ENCODE measurements at regions not wholly inside any gene's neighbourhood (a gene's known extent, or its start where the extent isn't known, plus 50 kb on each side); places are given as distances from the start of the nearest gene placed in this dataset.

GRCh38 chr18:3383381-3383915 lies 66.5 kb upstream of the TGIF1 start:
- 60% methylated on average over 5 of the region's 5 CpGs for WGBS, 2 donors
- DNase-seq (ENCODE audit: low spot score in 2 of 2), result no peak
- H3K4me3 ChIP-seq (ENCODE audit: low read depth, poor library complexity, severe bottlenecking), result no peak overlapping the region
- TF ChIP-seq, protein P1, sequence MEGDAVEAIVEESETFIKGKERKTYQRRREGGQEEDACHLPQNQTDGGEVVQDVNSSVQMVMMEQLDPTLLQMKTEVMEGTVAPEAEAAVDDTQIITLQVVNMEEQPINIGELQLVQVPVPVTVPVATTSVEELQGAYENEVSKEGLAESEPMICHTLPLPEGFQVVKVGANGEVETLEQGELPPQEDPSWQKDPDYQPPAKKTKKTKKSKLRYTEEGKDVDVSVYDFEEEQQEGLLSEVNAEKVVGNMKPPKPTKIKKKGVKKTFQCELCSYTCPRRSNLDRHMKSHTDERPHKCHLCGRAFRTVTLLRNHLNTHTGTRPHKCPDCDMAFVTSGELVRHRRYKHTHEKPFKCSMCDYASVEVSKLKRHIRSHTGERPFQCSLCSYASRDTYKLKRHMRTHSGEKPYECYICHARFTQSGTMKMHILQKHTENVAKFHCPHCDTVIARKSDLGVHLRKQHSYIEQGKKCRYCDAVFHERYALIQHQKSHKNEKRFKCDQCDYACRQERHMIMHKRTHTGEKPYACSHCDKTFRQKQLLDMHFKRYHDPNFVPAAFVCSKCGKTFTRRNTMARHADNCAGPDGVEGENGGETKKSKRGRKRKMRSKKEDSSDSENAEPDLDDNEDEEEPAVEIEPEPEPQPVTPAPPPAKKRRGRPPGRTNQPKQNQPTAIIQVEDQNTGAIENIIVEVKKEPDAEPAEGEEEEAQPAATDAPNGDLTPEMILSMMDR (IDR thresholded peaks at IDR 0.05), result no peak
- TF ChIP-seq POLR2A (IDR thresholded peaks at IDR 0.05), result no peak
- intact Hi-C loops (cut with DNase I; ENCODE audit: low total_unique reads), result no loop called here

DNA sequence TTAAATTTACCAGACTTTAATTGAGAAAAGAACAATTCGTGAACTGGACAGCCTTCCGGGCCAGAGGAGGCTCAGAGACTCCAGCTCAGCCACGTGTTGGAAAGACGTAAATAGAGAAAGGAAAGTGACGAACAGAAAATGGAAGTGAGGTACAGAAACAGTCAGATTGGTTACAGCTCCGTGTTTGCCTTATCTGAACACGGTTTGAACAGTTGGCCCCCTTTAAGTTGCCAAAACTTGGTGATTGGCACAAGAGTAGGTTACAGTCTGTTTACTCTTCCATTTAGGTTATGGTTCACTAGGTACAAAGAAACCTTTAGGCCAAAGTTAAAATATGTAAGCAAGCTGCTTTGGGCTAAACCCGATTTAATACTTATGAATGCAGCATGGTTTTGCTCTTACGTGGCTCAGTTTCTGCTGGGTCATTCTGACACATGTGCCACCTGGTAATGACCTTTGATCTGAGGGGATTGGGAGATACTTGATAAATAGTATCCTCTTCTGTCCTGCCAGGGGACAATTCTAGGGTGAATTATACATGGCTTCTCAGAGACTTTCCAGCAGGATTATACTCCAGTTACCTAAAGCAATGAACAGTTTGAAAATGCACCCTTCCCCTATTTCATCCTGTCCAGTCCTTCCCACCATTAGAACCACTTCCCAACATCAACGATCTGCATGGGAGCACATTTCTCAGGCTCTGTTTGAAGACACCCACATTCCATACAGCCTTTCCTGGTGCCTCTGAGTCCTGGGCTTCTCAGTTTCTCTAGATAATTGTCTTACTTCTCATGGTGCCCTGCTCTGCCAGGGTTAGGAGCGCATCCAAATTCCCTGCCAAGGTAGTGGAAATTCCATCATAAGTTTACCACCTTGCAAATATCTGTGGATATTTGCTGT lies 65.1 kb upstream of the TGIF1 start:
- H3K4me3 ChIP-seq (ENCODE audit: low read depth, poor library complexity, severe bottlenecking), result no peak overlapping the region
- intact Hi-C loops (cut with DNase I; ENCODE audit: low total_unique reads), result no loop called here
- DNase-seq (ENCODE audit: low spot score in 2 of 2), result no peak
- no peak for TF ChIP-seq POLR2A (IDR thresholded peaks at IDR 0.05)
- TF ChIP-seq, protein P1 (IDR thresholded peaks at IDR 0.05), result no peak
- whole genome bisulfite sequencing, 2 donors, result 88 to 89% methylated on average over 11 of the region's 11 CpGs

DNA sequence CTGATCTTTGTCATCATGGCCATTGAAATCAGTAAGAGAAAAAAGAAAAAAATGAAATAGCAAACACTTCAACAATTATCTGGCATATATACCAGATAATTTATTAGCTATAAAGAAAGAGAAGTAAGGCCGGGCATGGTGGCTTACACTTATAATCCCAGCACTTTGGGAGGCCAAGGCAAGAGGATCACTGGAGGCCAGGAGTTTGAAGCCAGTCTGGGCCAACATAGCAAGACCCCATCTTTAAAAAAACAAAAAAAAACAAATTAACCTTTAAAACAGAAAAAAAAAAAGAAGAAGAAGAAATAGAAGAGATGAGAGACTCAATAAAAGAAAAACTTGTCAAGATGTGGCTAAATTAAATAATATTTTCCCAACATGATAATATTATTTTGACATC lies 61.6 kb upstream of the TGIF1 start:
- no peak for TF ChIP-seq POLR2A (IDR thresholded peaks at IDR 0.05)
- H3K4me3 ChIP-seq (ENCODE audit: low read depth, poor library complexity, severe bottlenecking), result no peak overlapping the region
- intact Hi-C loops (cut with DNase I; ENCODE audit: low total_unique reads), result no loop called here
- WGBS, 2 donors, result 92 to 100% methylated on average over 1 of the region's 1 CpG
- no peak for DNase-seq (ENCODE audit: low spot score in 2 of 2)

GRCh38 chr18:3388980-3389379 lies 61.0 kb upstream of the TGIF1 start:
- TF ChIP-seq, protein P1 (IDR thresholded peaks at IDR 0.05), result no peak
- TF ChIP-seq POLR2A (IDR thresholded peaks at IDR 0.05), result no peak
- H3K4me3 ChIP-seq (ENCODE audit: low read depth, poor library complexity, severe bottlenecking), result no peak overlapping the region
- intact Hi-C loops (cut with DNase I; ENCODE audit: low total_unique reads), result no loop called here
- no peak for DNase-seq (ENCODE audit: low spot score in 2 of 2)
- 59 to 68% methylated on average over 4 of the region's 4 CpGs for WGBS, 2 donors

DNA sequence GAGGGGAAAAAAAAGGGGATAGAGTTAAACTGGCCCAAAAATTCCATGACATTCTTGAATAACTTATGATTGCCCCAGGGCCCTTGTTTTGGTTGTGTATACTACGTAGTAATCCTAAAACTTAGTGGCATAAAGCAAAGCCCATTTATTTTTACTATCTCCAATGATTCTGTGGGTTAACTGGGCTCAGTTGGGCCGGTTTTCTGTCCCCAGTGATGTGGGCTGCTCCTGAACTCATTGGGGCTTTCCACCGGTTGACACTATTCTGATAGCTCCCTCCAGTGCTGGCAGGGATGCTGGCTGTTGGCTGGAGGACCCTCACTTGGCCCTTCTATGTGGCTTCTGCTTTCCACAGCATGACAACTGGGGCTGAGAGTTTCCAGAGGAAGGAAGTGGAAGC lies 60.0 kb upstream of the TGIF1 start:
- H3K4me3 ChIP-seq (ENCODE audit: low read depth, poor library complexity, severe bottlenecking), result no peak overlapping the region
- 92 to 94% methylated on average over 3 of the region's 3 CpGs for WGBS, 2 donors
- intact Hi-C loops (cut with DNase I; ENCODE audit: low total_unique reads), result no loop called here
- DNase-seq (ENCODE audit: low spot score in 2 of 2), result no peak
- TF ChIP-seq POLR2A (IDR thresholded peaks at IDR 0.05), result no peak

- no peak overlapping the region for H3K4me3 ChIP-seq (ENCODE audit: low read depth, poor library complexity, severe bottlenecking)
- intact Hi-C loops (cut with DNase I; ENCODE audit: low total_unique reads), result no loop called here
- no peak for DNase-seq (ENCODE audit: low spot score in 2 of 2)
- WGBS, 2 donors, result 65 to 73% methylated on average over 5 of the region's 5 CpGs
- TF ChIP-seq, protein P1 (IDR thresholded peaks at IDR 0.05), result no peak
- no peak for TF ChIP-seq POLR2A (IDR thresholded peaks at IDR 0.05)
Observed at GRCh38 chr18:3391704-3392466, 58.1 kb upstream of the TGIF1 start.

Data from lower leg skin (tissue), 4 donors.